Posterior cingulate gyrus (tissue), 11 donors: ENCODE measurements at regions not wholly inside any gene's neighbourhood (a gene's known extent, or its start where the extent isn't known, plus 50 kb on each side); places are given as distances from the start of the nearest gene placed in this dataset.
A peak's percentile ranks its signal among the peaks of the same experiment; 100 is the strongest.
"Not testable (repeated sequence)": the region's sequence is repeated elsewhere in the genome, so short reads cannot be mapped to it uniquely, and the experiment has no call there.

Experiments
- DNase-seq, 10 donors: peaks; one replicate each; pipeline versions ENCODE4 v3.0.0 to v3.0.0-alpha.2; 2020 to 2021; ENCODE audit warnings: mixed read lengths in 3 of 10
- intact Hi-C: fragments of 100-400 bp; cut with DNase I; formaldehyde crosslinking; loops from one replicate; pipeline ENCODE4 v1.15.1; 2023

GRCh38 chr1:234817313-234818039, 207.5 kb upstream of the IRF2BP2 start:
- DNase-seq, intact Hi-C loops: not testable (repeated sequence)

- intact Hi-C loops, DNase-seq: not testable (repeated sequence)
Measured at GRCh38 chr1:234816864-234817263, 206.9 kb upstream of the IRF2BP2 start.

GRCh38 chr1:234816186-234816851, 206.3 kb upstream of the IRF2BP2 start:
- DNase-seq: peak; percentile 30 to 93 (median 60)
- intact Hi-C loops: not testable (repeated sequence)

- intact Hi-C loops, DNase-seq: not testable (repeated sequence)
Measured at GRCh38 chr1:234815295-234815815, 205.4 kb upstream of the IRF2BP2 start.

- DNase-seq, intact Hi-C loops: not testable (repeated sequence)
Measured at GRCh38 chr1:234814235-234814634, 204.3 kb upstream of the IRF2BP2 start.

GRCh38 chr1:234811824-234812223, 201.8 kb upstream of the IRF2BP2 start:
- peak in 3 of 10 donors; percentile 14 to 89 (median 26) for DNase-seq
- intact Hi-C loops: not testable (repeated sequence)

GRCh38 chr1:234810726-234811125, 200.7 kb upstream of the IRF2BP2 start:
- intact Hi-C loops, DNase-seq: not testable (repeated sequence)

- intact Hi-C loops, DNase-seq: not testable (repeated sequence)
Measured at GRCh38 chr1:234809854-234810245, 199.9 kb upstream of the IRF2BP2 start.

GRCh38 chr1:234808943-234809853, 199.2 kb upstream of the IRF2BP2 start:
- not testable (repeated sequence) for DNase-seq

GRCh38 chr1:234808459-234808858, 198.5 kb upstream of the IRF2BP2 start:
- DNase-seq, intact Hi-C loops: not testable (repeated sequence)

More at GRCh38 chr1:234808943-234809853, 199.2 kb upstream of the IRF2BP2 start:
- intact Hi-C loops: not testable (repeated sequence)

- intact Hi-C loops, DNase-seq: not testable (repeated sequence)
Measured at GRCh38 chr1:234807705-234808104, 197.7 kb upstream of the IRF2BP2 start.

- DNase-seq, intact Hi-C loops: not testable (repeated sequence)
Measured at GRCh38 chr1:234802586-234802985, 192.6 kb upstream of the IRF2BP2 start.

GRCh38 chr1:234801636-234802035, 191.7 kb upstream of the IRF2BP2 start:
- intact Hi-C loops, DNase-seq: not testable (repeated sequence)

GRCh38 chr1:234801147-234801546, 191.2 kb upstream of the IRF2BP2 start:
- DNase-seq, intact Hi-C loops: not testable (repeated sequence)

- DNase-seq, intact Hi-C loops: not testable (repeated sequence)
Measured at GRCh38 chr1:234800563-234800962, 190.6 kb upstream of the IRF2BP2 start.

GRCh38 chr1:234799021-234799689, 189.2 kb upstream of the IRF2BP2 start:
- DNase-seq, intact Hi-C loops: not testable (repeated sequence)

GRCh38 chr1:234797216-234797615, 187.2 kb upstream of the IRF2BP2 start:
- DNase-seq, intact Hi-C loops: not testable (repeated sequence)

GRCh38 chr1:234796438-234796792, 186.4 kb upstream of the IRF2BP2 start:
- intact Hi-C loops, DNase-seq: not testable (repeated sequence)

- DNase-seq, intact Hi-C loops: not testable (repeated sequence)
Measured at GRCh38 chr1:234795711-234796437, 185.9 kb upstream of the IRF2BP2 start.
